IMR-90 (cell line): ENCODE measurements at regions not wholly inside any gene's neighbourhood (a gene's known extent, or its start where the extent isn't known, plus 50 kb on each side); places are given as distances from the start of the nearest gene placed in this dataset.

Source experiments
- ATAC-seq: fragments of 200-7000 bp; cut with Tn5 transposase; 2 replicates; pipeline ENCODE4 v1.9.1; 2020; ENCODE audit warnings: low read depth, mild to moderate bottlenecking, moderate library complexity
- BruUV-seq: library from RNA; stranded (reverse); fragments of 400-500 nt; replicated peaks from 2 replicates; lab custom pipeline; 2021; lab: Mats Ljungman, UMichigan
- CTCF ChIA-PET: fragments of 300-600 bp; formaldehyde crosslinking; extraction: SDS; loops from one replicate; lab custom pipeline; 2021; ENCODE audit warnings: antibody characterized with exemption; lab: Yijun Ruan, JAX
- POLR2A ChIA-PET: fragments of 300-600 bp; sonication (Branson Sonifier 250); formaldehyde crosslinking; loops from one replicate; lab custom pipeline; 2022; ENCODE audit warnings: antibody characterized with exemption; ENCODE audit not compliant: unreplicated experiment; lab: Charles Lee
- DNase-seq: peaks from one replicate; pipeline ENCODE4 v3.0.0; 2013
- H2AFZ ChIP-seq: replicated peaks from 2 replicates; pipeline ENCODE3; 2013; ENCODE audit warnings: low read length, mild to moderate bottlenecking; ENCODE audit not compliant: poor library complexity
- H2AK5ac ChIP-seq: 2 replicates; pipeline ENCODE4 v1.6.1; 2013; ENCODE audit warnings: low read depth, low read length, inconsistent platforms
- H2AK9ac ChIP-seq: replicated peaks from 2 replicates; pipeline ENCODE3; 2013; ENCODE audit warnings: mild to moderate bottlenecking, low read depth, low read length, moderate library complexity; ENCODE audit not compliant: poor library complexity
- H2BK120ac ChIP-seq: 2 replicates; pipeline ENCODE4 v1.6.1; 2013; ENCODE audit warnings: low read depth, low read length, inconsistent platforms
- H2BK15ac ChIP-seq: 3 replicates; pipeline ENCODE4 v1.6.1; 2013; ENCODE audit warnings: low read depth, low read length, inconsistent platforms
- H2BK20ac ChIP-seq: 2 replicates; pipeline ENCODE4 v1.6.1; 2013; ENCODE audit warnings: low read depth, mild to moderate bottlenecking, inconsistent platforms, low read length, moderate library complexity
- H2BK5ac ChIP-seq: 2 replicates; pipeline ENCODE4 v1.6.1; 2013; ENCODE audit warnings: mild to moderate bottlenecking, low read depth, low read length, inconsistent platforms; ENCODE audit not compliant: poor library complexity, severe bottlenecking
- H3K14ac ChIP-seq: replicated peaks from 2 replicates; pipeline ENCODE4 v1.6.1; 2013; ENCODE audit warnings: low read depth, low read length, inconsistent platforms
- H3K18ac ChIP-seq: 2 replicates; pipeline ENCODE4 v1.6.1; 2013; ENCODE audit warnings: low read depth, low read length, control low read depth
- H3K23ac ChIP-seq: 2 replicates; pipeline ENCODE4 v1.6.1; 2013; ENCODE audit warnings: low read depth, low read length, inconsistent platforms
- H3K27ac ChIP-seq: 2 replicates; pipeline ENCODE4 v1.5.1; 2013; ENCODE audit warnings: mild to moderate bottlenecking, control low read depth, low read length; ENCODE audit not compliant: insufficient read depth
- H3K27me3 ChIP-seq: 2 replicates; pipeline ENCODE4 v1.6.1; 2013; ENCODE audit warnings: low read length; ENCODE audit not compliant: control insufficient read depth, insufficient read depth
- H3K36me3 ChIP-seq: 2 replicates; pipeline ENCODE4 v1.6.1; 2013; ENCODE audit warnings: low read length, mixed read lengths; ENCODE audit not compliant: control insufficient read depth, insufficient read depth
- H3K4ac ChIP-seq: 2 replicates; pipeline ENCODE4 v1.6.1; 2013; ENCODE audit warnings: low read depth, low read length, inconsistent platforms
- H3K4me1 ChIP-seq: 2 replicates; pipeline ENCODE4 v1.6.1; 2013; ENCODE audit warnings: low read length, mixed read lengths; ENCODE audit not compliant: control insufficient read depth, insufficient read depth
- H3K4me2 ChIP-seq: 2 replicates; pipeline ENCODE4 v1.6.1; 2013; ENCODE audit warnings: low read depth, mild to moderate bottlenecking, control low read depth, low read length, moderate library complexity
- H3K4me3 ChIP-seq: 2 replicates; pipeline ENCODE4 v1.5.1; 2013; ENCODE audit warnings: low read depth, mild to moderate bottlenecking, control low read depth, low read length, moderate library complexity; ENCODE audit not compliant: insufficient read depth
- H3K56ac ChIP-seq: 2 replicates; pipeline ENCODE4 v1.6.1; 2013; ENCODE audit warnings: low read length, inconsistent platforms; ENCODE audit not compliant: insufficient read depth; ENCODE audit errors: extremely low read depth
- H3K79me1 ChIP-seq, 2 experiments: 2 replicates each; pipeline ENCODE4 v1.6.1; 2013; ENCODE audit warnings: low read length in 2 of 2, inconsistent platforms in 1 of 2, low read depth in 1 of 2
- H3K9ac ChIP-seq: 2 replicates; pipeline ENCODE4 v1.6.1; 2013; ENCODE audit warnings: low read depth, low read length, control low read depth
- H3K9me1 ChIP-seq: 2 replicates; pipeline ENCODE4 v1.6.1; 2013; ENCODE audit warnings: low read length, inconsistent platforms; ENCODE audit not compliant: insufficient read depth
- H3K9me3 ChIP-seq: 2 replicates; pipeline ENCODE4 v1.6.1; 2013; ENCODE audit warnings: low read length; ENCODE audit not compliant: control insufficient read depth, insufficient read depth
- H4K20me1 ChIP-seq: 2 replicates; pipeline ENCODE4 v1.6.1; 2013; ENCODE audit warnings: low read length, inconsistent platforms; ENCODE audit not compliant: insufficient read depth
- H4K5ac ChIP-seq: 2 replicates; pipeline ENCODE4 v1.6.1; 2013; ENCODE audit warnings: mild to moderate bottlenecking, low read depth, low read length, control low read depth
- H4K8ac ChIP-seq, 2 experiments: 2 replicates each; pipeline ENCODE4 v1.6.1; 2013; ENCODE audit warnings: low read depth in 2 of 2, low read length in 2 of 2, control low read depth in 1 of 2, inconsistent platforms in 1 of 2
- H4K91ac ChIP-seq: 2 replicates; pipeline ENCODE4 v1.6.1; 2013; ENCODE audit warnings: low read depth, low read length, inconsistent platforms; ENCODE audit not compliant: insufficient read depth
- BHLHE40 ChIP-seq: fragments of 150-350 bp; IDR thresholded peaks from 2 replicates; pipeline ENCODE4 v1.6.1; 2016; ENCODE audit warnings: mild to moderate bottlenecking, low read depth, low read length
- CEBPB ChIP-seq: IDR thresholded peaks from 2 replicates; pipeline ENCODE4 v1.6.1; 2012; ENCODE audit warnings: low read depth, low read length, improper control_type of control experiment
- CHD1 ChIP-seq: IDR thresholded peaks from 2 replicates; pipeline ENCODE4 v1.6.1; 2012; ENCODE audit warnings: low read depth, low read length, improper control_type of control experiment
- FOS ChIP-seq: fragments of 150-350 bp; IDR thresholded peaks from 2 replicates; pipeline ENCODE4 v1.6.1; 2016; ENCODE audit warnings: low read depth, low read length
- MAFK ChIP-seq: IDR thresholded peaks from 2 replicates; pipeline ENCODE4 v1.6.1; 2012; ENCODE audit warnings: low read depth, low read length, improper control_type of control experiment
- MAZ ChIP-seq: IDR thresholded peaks from 2 replicates; pipeline ENCODE4 v1.6.1; 2012; ENCODE audit warnings: low read depth, mild to moderate bottlenecking, low read length, improper control_type of control experiment, moderate library complexity, borderline replicate concordance
- MXI1 ChIP-seq: IDR thresholded peaks from 2 replicates; pipeline ENCODE4 v1.6.1; 2012; ENCODE audit warnings: low read depth, mild to moderate bottlenecking, low read length, moderate library complexity, borderline replicate concordance
- NFE2L2 ChIP-seq: fragments of 150-350 bp; IDR thresholded peaks from 2 replicates; pipeline ENCODE4 v1.6.1; 2016; ENCODE audit warnings: low read depth, mild to moderate bottlenecking, low read length
- POLR2A ChIP-seq: IDR thresholded peaks from 2 replicates; pipeline ENCODE4 v1.6.1; 2012; ENCODE audit warnings: mild to moderate bottlenecking, low read depth, low read length
- RAD21 ChIP-seq: IDR thresholded peaks from 2 replicates; pipeline ENCODE4 v1.6.1; 2012; ENCODE audit warnings: low read length, improper control_type of control experiment
- RCOR1 ChIP-seq: IDR thresholded peaks from 2 replicates; pipeline ENCODE4 v1.6.1; 2012; ENCODE audit warnings: mild to moderate bottlenecking, low read length, improper control_type of control experiment; ENCODE audit not compliant: insufficient replicate concordance
- RFX5 ChIP-seq: IDR thresholded peaks from 2 replicates; pipeline ENCODE4 v1.8.0; 2012; ENCODE audit warnings: low read depth, mild to moderate bottlenecking, low read length, moderate library complexity
- SMC3 ChIP-seq: fragments of 150-350 bp; IDR thresholded peaks from 2 replicates; pipeline ENCODE4 v1.6.1; 2016; ENCODE audit warnings: low read depth, mild to moderate bottlenecking, antibody characterized with exemption, low read length, moderate library complexity
- WGBS, 2 experiments: methylation state at CpG; one replicate each; pipeline versions ENCODE4 v1.1.5 to v1.1.7; 2013; ENCODE audit warnings: missing lambda C conversion rate in 2 of 2; ENCODE audit not compliant: insufficient read length in 1 of 2; ENCODE audit errors: extremely low coverage in 2 of 2; 5-methylcytosine and 5-hydroxymethylcytosine counted together
- dilution Hi-C: fragments of 300-500 bp; cut with HindIII; formaldehyde crosslinking; loops from one replicate; pipeline ENCODE4 v1.14.3; 2018; ENCODE audit warnings: low sequenced_read_pairs; ENCODE audit not compliant: unreplicated experiment
- in situ Hi-C: fragments of 300-500 bp; cut with MboI; formaldehyde crosslinking; loops from 3 replicates; pipeline ENCODE4 v1.14.3; 2019; ENCODE audit warnings: low sequenced_read_pairs, inconsistent platforms, mixed read lengths
- intact Hi-C: fragments of 100-400 bp; cut with micrococcal nuclease; formaldehyde crosslinking; loops from 2 replicates; pipeline ENCODE4 v1.10.0; 2022
- TF ChIP-seq, protein P1 (sequence below): fragments of 150-350 bp; IDR thresholded peaks from 2 replicates; pipeline ENCODE4 v1.6.1; 2016; ENCODE audit warnings: low read depth, mild to moderate bottlenecking, low read length, moderate library complexity, borderline replicate concordance
- TF ChIP-seq, protein P2 (sequence below): conservative IDR thresholded peaks from 2 replicates; pipeline ENCODE4 v1.5.1; 2012; ENCODE audit warnings: mild to moderate bottlenecking, low read depth, low read length, improper control_type of control experiment
- TF ChIP-seq, protein P3 (sequence below): fragments of 150-350 bp; IDR thresholded peaks from 2 replicates; pipeline ENCODE4 v1.6.1; 2017; ENCODE audit warnings: mild to moderate bottlenecking, antibody characterized with exemption, low read length, low read depth

DNA sequence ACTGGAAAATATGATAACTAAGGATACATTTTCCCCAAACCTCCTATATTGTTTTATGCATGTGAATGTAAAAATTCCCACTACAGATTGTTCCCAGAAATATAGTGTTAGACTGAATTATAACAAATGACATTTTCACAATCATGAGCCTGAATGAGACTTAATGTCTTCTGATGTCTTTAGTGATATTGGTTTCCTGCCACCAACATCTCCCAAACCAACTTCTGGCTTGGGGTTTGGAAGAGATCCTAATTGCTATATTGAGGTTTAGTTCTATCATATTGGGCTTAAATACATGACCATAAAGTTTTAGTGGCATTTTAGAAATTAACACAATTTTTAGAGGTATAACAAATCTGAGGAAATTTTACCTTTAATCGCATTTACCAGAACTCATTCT is 445.3 kb upstream of the CCDC54 start:
- Histone ChIP-seq H3K27me3 (no peaks in the 10 kb centered on the region), H4K91ac (no peak overlapping the region), H3K9me1 (no peaks in the 10 kb centered on the region), H3K23ac (no peak overlapping the region), H3K27ac (no peak overlapping the region), H3K79me1 (no peaks in the 10 kb centered on the region), H3K4ac (no peak overlapping the region), H4K20me1 (no peaks in the 10 kb centered on the region), H3K18ac (no peak overlapping the region), H3K56ac (no peak overlapping the region), H4K8ac (no peak overlapping the region), H3K36me3 (no peaks in the 10 kb centered on the region), H3K4me2 (no peak overlapping the region), H3K14ac (no peak overlapping the region), H2BK15ac (no peak overlapping the region), H2BK5ac (no peak overlapping the region), H2AK9ac (no peak overlapping the region), H2BK120ac (no peak overlapping the region), H3K9ac (no peak overlapping the region), H4K5ac (no peak overlapping the region), H3K4me3 (no peak overlapping the region), H2AFZ (no peak overlapping the region), H3K9me3 (peaks cover 6% of the 10 kb centered on the region; the same call in 1 of the 2 replicates), H2AK5ac (no peak overlapping the region), H2BK20ac (no peak overlapping the region), H3K4me1 (no peaks in the 10 kb centered on the region)
- DNase-seq = no peak
- no TSS peak for BruUV-seq
- ChIA-PET CTCF (no interaction called here), POLR2A (no interaction called here)
- ATAC-seq = no peak
- intact Hi-C loops (no loop called here), dilution Hi-C loops (no loop called here), in situ Hi-C loops (no loop called here)
- TF ChIP-seq, protein P1, sequence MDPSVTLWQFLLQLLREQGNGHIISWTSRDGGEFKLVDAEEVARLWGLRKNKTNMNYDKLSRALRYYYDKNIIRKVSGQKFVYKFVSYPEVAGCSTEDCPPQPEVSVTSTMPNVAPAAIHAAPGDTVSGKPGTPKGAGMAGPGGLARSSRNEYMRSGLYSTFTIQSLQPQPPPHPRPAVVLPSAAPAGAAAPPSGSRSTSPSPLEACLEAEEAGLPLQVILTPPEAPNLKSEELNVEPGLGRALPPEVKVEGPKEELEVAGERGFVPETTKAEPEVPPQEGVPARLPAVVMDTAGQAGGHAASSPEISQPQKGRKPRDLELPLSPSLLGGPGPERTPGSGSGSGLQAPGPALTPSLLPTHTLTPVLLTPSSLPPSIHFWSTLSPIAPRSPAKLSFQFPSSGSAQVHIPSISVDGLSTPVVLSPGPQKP = no peak
- TF ChIP-seq MAZ (no peak), RCOR1 (no peak), RFX5 (no peak), CHD1 (no peak), SMC3 (no peak), MAFK (no peak), BHLHE40 (no peak), RAD21 (no peak), CEBPB (no peak), POLR2A (no peak), MXI1 (no peak), NFE2L2 (no peak), FOS (no peak)
- TF ChIP-seq, protein P2, sequence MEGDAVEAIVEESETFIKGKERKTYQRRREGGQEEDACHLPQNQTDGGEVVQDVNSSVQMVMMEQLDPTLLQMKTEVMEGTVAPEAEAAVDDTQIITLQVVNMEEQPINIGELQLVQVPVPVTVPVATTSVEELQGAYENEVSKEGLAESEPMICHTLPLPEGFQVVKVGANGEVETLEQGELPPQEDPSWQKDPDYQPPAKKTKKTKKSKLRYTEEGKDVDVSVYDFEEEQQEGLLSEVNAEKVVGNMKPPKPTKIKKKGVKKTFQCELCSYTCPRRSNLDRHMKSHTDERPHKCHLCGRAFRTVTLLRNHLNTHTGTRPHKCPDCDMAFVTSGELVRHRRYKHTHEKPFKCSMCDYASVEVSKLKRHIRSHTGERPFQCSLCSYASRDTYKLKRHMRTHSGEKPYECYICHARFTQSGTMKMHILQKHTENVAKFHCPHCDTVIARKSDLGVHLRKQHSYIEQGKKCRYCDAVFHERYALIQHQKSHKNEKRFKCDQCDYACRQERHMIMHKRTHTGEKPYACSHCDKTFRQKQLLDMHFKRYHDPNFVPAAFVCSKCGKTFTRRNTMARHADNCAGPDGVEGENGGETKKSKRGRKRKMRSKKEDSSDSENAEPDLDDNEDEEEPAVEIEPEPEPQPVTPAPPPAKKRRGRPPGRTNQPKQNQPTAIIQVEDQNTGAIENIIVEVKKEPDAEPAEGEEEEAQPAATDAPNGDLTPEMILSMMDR = no peak
- TF ChIP-seq, protein P3, sequence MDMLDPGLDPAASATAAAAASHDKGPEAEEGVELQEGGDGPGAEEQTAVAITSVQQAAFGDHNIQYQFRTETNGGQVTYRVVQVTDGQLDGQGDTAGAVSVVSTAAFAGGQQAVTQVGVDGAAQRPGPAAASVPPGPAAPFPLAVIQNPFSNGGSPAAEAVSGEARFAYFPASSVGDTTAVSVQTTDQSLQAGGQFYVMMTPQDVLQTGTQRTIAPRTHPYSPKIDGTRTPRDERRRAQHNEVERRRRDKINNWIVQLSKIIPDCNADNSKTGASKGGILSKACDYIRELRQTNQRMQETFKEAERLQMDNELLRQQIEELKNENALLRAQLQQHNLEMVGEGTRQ = no peak
- no CpG with 5 or more reads among the region's 1 CpG for WGBS, 2 experiments
